HG03095 (cell line): ENCODE measurements at regions not wholly inside any gene's neighbourhood (a gene's known extent, or its start where the extent isn't known, plus 50 kb on each side); places are given as distances from the start of the nearest gene placed in this dataset.

ENCODE experiments used
- ATAC-seq: cut with Tn5 transposase; IDR thresholded peaks from one replicate; pipeline ENCODE4 v1.9.1; 2021; ENCODE audit warnings: moderate library complexity; ENCODE audit not compliant: unreplicated experiment

DNA sequence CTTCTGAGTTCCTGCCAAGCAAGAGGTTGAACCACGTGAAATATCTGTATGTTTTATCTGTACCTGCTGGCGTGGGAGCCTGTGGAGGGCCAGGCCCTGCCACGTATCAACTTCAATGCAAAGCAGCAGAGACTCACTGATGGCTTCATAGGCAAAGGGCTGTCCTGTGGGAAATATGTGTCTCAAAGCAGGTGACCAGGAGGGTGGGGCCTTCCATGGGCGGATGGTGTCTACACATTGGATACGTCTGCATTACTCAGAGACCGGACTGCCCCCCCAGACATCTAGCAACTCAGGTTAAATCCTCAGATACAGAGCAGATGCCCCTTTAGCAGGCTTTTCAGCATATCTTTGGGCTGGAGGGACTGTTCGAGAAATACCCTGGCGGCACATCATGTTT is 210.8 kb upstream of the C1orf174 start:
- ATAC-seq = no peak

DNA sequence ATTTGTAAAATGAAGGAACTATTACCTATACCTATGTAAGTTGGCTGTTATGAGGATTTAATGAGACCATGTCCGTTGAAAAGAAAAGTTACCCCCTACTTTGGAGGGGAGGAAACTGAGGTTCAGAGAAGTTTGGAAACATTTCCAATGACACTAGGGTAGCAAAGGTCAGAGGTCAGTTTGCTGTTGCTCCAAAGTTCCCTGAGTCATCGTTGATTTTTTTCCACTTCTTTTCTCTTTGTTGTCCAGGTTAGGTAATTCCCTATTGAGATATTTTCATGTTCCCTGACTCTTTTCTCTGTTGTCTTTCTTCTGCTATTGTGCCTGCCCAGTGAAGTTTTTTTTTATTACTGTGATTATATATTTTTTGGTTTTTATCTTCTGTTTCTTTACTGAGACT is 213.8 kb upstream of the C1orf174 start:
- no peak for ATAC-seq

DNA sequence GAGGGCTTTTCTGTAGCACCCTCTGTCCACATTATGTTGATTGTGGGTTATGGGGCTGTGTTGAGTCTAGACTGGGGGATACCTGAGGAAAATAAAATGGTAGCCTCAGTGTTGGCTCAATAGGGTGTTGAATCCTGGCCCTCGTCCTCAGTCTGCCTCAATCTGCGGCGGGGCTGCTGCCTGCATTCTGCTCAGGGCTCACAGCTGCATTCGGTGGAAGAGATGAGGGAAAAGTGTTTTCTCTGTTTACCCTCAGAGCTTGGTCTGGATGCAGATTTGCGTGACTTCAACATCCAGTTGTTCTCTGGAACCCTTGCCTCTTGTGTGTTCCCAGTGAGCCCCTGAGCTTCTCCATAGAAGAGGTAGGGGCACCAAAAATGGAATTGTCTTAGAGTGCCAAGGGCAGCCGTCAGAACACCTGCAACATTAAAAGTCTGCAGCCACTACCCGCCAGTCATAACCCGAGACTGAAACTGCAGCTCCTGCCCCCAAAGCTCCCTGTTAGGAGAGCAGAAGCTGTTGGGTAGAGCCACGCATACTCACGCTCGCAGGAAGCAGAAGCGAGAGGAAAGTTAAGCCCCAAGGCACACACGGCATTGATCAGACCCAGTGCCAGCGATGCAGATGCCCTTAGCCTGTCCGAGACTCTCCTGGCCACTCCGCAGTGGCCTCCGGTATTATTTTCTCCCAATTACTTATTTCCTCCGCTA is 215.3 kb upstream of the C1orf174 start:
- ATAC-seq = no peak

DNA sequence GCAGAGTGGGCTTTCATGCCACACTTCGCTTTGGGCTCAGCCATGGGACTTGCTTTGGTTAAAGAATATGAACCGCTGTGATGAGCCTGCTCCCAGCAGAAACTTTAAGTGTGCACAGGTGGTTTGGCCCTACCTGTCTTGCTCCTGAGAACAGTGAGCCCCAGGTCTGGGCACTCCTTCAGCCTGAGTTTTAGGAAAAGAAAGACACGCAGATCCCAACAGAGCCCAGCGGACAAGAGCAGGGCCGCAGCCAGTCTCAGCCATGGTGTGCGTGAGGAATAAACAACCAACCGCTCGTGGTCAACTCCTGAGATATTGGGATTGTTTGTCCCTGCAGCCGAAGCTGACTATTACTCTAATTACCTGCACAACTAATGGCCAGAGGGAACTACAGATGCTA is 217.1 kb upstream of the C1orf174 start:
- ATAC-seq = no peak

DNA sequence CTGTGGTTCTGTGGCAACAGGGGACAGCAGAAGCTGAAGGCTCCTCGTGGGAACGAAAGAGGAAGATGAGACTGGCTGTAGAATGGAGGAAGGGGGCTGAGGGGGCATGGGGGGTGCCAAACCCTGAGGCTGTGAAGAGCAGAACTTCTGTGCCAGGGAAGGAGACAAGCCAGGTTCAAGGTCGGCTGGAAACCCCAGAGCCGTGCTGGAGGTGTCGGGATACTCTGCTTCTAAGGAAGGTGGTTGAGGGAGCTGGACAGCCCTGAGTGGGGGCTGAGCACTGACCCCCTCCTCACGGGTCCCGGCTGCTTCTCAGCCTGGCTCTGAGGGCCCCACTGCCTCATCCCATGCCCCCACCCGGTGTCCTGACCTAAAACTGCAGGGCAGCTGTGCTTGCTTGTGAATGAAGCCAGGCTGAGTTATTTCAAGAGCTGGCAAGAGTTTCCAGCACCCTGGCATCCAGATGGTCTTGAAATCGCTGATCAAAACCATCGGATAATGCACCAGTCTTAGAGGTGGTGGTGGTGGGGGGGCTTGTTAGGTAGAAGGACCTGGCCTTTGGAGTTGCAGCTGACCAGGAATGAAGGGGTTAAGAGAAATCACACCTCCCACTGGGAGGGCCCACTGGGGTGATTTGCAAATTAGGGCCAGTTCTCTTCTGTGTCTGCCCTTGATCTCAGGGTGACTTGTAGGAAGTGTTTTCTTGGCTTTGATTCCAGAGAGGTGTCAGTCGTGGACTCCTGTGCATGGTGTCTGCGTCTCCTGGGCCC is 218.9 kb upstream of the C1orf174 start:
- ATAC-seq = no peak

DNA sequence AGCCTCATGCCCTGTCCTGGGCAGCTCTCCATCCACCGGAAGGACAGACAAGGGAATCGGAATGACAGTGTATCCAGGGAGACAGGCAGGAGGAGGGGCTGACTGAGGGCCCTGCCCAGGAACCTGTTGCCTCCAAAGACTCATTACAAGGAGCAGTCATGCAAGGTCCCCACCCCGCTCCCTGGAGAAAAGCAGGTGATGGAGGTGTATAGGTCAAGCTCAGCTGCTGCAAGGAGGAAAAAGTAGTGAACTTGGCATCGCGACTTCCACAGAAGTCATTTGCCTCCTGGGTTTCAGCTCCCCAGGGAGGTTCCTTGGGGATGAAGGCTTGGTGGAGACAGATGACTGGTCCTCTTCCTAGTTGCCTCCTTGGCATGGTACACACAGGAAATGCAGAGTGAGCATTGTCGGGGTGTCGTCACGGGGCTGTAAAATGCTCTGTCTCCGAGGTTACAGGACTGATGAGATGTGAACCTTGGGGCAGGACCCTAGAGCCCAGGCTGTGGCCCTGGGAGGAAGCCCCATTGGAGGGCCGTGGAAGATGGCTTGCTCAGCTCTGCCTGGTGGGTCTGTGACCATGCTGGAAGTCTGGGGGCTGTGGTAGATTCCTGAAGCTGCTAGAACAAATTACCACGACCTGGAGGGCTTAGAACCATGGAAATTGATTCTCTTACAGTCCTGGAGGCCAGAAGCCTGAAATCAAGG is 219.6 kb upstream of the C1orf174 start:
- ATAC-seq = no peak

DNA sequence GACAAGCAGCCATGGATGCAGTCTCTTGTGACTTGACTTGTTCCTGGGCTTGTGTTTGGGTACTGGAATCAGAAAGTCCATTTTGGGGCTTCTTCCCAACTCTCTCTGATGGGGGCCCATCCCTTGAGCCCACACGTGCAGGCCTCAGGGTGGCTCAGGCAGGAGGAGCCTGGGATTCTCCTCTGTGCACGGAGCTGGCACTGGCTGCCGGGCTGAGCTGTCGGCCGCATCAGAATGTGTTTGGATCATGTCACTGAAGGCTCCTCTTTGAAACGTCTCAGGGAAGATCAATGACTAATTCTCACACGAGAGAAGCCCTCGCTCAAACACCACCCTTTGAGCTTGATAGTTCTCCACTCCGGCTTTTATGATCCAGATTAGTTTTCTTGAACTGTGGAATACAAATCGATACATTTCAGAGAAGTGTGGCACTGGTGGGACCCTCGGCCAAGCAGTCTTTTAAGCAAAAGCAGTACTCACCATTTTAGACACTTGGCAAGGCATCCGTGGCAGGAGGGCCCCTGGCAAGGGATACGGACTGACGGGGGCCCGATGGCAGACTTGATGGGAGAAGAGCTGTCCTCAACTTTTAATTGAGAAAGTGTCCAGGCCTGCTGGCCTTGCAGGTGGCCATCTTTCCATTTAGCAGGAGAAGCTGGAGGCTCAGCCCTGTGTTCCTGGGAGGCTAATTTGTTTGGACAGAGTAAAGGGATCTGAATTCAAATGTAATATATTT is 220.7 kb upstream of the C1orf174 start:
- no peak for ATAC-seq

DNA sequence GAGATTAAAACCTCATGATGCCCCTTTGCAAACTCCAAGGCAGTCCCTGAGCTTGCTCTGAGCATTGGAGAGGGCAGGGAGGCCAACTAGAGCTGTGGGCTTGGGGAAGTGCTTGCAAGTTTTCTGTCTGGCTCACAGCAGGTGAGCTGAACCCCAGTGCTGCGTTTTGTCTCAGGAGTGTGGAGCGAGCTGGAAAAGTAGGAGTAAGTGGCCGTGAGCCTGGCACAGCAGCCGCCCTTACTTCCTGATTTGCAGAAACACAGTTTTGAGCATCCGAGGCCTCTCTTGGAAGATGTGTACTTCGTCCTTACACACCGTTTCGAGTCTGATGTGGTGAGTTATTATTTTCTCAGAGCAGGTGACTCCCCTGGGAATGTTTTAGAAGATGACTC is 221.2 kb upstream of the C1orf174 start:
- ATAC-seq = no peak

DNA sequence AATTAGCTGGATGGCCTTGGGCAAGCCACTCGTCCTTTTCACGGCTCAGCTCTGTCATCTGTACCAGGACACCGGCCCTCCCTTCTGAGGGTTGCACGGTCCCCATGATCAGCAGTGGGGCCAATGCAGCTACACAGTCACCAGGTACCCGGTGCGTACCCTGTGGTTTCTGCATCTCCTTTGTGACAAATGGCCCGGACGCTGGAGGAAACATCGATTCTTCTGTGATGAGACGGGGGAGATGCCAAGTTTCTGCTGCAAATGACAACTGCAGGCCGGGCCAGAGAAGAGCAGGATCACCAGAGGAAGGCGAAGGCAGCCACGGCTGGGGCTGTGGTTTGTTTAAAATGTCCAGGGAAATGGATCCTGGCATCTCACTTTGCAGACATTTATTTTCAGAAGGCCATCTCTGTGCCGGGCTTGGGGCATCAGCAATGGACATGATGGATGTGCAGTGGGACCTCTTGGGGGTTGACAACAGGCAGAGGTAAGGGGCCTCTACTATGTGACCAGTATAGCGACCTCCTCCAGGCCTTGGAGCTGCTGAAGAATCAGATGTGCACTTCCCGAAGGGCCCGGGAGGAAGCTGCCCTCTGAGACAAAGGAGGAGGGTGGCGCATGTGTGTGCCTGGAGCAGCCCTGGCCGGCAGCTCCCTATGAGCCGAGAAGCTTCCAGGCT is 221.9 kb upstream of the C1orf174 start:
- no peak for ATAC-seq

DNA sequence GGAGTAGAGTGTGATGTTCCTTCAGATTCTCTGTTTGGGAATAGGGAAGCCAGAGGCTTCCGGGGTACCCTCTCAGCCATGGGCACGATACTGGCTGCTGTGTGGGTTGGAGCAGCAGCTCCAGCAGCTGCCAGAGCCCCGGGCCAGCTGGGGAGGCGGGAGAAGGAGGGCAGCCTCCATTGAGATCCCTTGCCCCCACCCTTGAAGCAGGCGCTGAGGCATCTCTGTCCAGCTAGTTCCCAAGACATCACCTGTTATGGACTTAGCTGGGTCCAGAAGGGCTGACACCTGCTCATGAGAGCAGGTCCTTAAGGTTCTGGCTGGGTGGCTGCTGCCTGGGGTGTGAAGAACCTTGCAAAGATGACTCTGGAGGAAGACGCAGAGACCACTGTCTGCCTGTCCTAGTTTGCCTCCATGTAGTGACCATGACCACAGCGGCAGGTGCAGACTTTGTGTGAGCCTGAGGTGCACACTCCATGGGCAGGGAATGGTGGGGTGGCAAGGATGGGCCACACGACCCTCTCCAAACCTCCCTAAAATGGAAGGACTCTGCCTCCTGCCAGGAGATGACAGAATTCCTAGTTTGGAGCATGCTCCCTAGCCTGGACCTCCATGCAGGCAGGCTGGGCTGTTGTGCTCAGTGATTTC is 222.6 kb upstream of the C1orf174 start:
- no peak for ATAC-seq

DNA sequence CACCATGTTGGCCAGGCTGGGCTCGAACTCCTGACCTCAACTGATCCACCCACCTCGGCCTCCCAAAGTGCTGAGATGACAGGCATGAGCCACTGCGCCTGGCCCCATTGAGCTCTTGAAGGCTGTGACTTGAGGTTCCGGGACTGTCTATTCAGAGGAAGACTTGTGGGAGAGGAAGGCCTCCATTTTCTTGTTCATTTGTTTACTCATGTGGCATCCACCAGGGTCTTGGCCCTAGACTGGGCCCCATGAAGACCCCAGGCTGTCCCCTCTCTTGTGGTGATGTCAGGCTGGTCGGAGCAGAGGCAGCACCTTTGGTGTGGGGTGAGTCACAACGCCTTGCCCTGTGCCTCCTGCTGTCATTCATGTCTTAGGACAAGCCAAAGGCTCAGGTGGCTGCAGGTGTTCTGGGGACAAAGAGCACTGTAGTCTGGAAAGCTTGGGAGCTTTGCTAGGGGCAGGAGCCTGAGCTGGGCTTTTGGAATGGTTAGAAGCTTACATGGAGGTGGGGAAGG is 224.6 kb upstream of the C1orf174 start:
- no peak for ATAC-seq

DNA sequence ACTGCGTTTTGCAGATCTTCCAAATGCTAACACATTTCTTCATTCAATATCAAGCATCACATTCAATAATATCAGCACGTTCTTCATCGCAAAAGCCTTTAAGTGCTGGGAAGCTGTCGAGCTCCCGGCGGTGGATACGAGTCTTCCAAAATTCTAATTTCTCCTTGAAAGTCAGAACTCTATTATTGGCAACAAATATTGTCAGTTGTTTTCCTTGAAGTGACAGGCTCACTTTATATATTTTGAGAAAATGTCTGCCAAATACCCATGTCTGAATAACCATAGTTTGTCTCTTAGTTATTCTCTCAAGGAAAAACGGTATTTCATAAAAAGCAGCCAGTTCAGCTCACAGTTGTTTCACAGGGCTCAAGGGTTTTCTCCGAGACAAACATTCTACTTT is 226.2 kb upstream of the C1orf174 start:
- ATAC-seq = no peak

DNA sequence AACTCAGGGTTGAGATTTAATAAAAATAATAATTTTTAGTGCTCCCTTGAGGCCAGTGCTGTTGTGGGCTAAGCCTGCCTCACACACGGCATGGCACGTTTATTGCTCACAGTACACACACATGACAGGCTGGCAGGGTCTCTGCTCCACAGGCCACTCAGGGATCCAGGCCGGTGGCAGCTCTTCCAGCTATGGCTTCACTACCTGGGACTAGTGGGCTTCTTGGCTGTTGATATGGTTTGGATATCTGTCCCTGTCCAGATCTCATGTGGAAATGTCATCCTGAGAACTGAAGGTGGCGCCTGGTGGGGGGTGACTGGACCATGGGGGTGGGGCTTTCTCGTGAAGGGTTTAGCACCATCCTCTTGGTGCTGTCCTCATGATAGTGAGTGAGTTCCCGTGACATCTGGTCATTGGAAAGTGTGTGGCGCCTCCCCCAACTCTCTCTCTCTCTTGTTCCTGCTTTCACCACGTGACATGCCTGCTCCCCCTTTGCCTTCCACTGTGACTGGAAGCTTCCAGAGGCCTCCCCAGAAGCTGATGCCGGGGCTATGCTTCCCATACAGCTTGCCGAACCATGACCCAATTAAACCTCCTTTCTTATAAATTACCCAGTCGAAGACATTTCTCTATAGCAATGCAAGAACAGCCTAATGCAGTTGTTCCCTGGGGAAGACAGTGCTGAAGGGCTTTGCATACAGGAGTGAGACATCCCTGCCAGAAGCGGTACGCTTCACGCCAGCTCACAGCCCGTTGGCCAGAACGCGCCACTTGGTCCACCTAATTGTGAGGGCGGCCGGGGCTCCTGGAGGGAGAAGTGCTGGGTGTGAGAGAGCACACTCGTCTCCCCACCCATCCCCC is 226.9 kb upstream of the C1orf174 start:
- ATAC-seq = no peak

DNA sequence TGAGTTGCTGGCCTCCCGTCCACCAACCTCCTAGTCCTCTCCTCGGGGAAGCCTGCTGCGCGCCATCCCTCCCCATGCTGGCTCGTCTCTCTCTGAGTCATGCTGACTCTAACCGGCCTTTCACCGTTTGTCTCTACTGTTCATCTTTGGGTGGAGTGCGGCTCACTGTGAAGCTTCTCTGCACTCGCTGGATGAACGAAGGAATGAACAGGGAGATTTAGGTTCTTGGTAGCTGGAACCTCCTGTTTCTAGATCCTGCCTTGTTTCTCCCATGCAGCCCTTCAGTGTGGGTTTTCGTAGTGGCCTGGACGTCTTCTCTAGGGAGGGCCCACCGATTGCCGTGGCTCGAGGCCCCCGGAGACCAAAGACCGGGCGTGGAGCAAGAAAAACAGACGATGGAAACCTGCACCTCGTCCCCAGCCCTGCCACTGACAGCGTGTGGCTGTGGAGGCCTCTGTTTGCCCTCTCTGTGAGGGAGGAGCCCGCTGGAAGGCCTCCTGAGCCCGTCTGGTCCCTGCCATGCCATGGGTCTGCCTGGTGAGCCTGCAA is 227.6 kb upstream of the C1orf174 start:
- no peak for ATAC-seq

DNA sequence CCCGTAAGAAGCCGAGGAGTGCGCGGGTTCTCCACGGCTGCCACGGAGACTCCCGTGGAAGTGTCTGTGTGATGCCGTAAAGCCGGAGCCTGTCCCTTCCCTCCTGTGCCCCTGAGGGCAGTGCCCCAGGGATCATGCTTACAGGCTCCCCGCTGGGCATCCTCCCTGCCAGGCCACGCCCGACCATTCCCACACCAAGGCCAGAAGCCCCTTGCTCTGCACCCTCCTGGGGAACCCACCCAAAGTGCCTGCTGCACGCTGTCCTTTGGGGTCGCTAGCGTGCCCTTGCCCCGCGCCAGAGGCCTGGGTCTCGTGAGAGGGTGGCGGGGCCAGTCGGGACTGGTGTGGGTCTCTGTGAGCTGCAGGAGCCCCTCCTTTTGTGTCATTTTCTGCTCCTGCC is 228.5 kb upstream of the C1orf174 start:
- no peak for ATAC-seq

DNA sequence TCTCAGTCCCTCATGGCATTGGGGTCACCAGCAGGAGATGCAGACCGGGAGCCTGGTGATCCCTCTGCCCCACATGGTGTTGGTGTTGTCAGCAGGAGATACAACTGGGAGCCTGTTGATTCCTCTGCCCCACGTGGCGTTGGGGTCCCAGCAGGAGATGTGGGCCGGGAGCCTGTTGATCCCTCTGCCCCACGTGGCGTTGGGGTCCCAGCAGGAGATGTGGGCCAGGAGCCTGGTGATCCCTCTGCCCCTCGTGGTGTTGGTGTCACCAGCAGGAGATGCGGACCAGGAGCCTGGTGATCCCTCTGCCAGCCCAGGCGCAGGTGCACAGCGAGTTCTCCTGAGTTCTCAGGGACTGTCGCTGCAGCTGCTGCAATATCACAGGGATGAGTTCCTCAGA is 229.6 kb upstream of the C1orf174 start:
- no peak for ATAC-seq

DNA sequence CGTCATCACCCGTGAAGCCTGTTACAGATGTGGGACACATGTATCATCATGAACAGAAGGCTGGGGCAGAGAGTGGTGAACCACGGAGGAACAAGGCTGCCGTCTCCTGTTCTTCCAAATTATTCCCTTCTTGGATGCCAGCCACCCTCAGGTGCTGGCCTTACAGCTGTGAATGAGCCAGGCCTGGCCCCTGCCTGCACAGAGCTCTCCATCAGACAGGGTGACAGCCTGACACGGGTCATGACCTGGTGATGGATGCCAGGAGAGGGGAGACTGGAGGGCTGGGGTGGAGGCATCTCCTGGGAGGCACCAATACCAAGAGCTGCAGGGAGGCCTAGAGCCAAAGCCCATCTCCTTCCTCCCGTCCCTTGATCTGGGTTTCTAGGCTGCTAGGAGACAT is 230.0 kb upstream of the C1orf174 start:
- ATAC-seq = no peak

DNA sequence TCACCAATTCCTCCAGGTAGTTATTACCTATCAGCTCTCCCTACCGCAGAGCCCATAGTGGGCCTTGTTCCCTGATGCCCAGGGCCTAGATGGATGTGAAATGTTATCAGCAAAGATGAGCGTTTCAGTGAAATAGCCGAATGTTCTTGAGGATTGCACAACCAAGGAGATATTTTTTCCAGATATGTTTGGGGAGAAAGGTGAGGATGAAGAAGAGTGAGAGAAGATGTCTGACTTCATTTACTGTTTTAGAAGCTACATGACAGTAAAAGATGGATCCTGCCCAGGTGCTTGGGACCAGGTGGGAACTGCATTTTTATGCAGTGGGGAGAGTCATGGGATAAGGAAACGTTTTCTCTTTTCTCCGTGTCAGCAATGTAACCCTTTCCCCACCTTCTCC is 231.7 kb upstream of the C1orf174 start:
- ATAC-seq = no peak
